GM12801 (cell line): ENCODE measurements at regions not wholly inside any gene's neighbourhood (a gene's known extent, or its start where the extent isn't known, plus 50 kb on each side); places are given as distances from the start of the nearest gene placed in this dataset.

Experiments used
- CTCF ChIP-seq: IDR thresholded peaks from one replicate; pipeline ENCODE4 v1.5.1; 2011; ENCODE audit warnings: control low read depth; ENCODE audit not compliant: insufficient read length; ENCODE audit errors: extremely low read depth

GRCh38 chr3:66744521-66744920, 243.7 kb upstream of the LRIG1 start:
- TF ChIP-seq CTCF = no peak

- no peak for TF ChIP-seq CTCF
These were observed 244.2 kb upstream of the LRIG1 start for GRCh38 chr3:66744986-66745385.

GRCh38 chr3:66747261-66747660, 246.4 kb upstream of the LRIG1 start:
- no peak for TF ChIP-seq CTCF

DNA sequence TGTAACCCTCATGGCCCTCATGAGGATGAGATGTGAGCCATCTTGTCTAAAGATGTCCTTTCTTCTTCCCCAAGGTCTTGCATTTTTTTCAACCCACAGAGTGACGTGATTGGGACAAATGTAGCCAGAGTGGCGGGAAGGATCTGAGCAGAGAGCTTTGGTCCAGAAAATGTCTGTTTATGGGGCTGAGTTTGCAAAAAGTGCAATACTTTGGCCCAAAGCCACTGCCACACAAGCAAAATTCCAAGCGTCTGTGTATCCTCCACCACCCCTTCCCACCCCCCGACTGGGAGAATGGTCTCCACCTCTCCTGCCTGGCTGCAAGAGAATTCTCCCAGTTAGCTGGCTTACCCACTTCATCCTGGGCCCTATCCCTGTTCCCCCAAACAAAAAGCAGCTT, 246.9 kb upstream of the LRIG1 start:
- no peak for TF ChIP-seq CTCF

- TF ChIP-seq CTCF = no peak
These were observed 247.5 kb upstream of the LRIG1 start for GRCh38 chr3:66748175-66748876.

DNA sequence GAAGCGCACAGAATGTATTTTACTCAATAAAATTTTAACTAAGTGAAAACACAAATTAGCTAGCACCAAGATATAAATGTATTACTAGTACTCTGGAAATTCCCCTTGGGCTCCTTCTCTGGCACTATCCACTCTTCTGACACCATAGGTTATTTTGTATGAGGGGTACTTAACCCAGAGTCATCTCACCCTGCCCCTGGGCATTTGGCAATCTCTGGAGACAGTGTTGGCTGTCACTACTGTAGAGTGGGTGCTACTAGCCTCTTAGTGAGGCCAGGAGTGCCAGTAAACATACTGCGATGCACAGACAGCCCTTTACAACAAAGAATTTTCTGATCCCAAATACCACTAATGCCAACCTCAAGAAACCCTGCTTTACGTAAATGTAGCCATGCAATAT, 246.3 kb upstream of the KBTBD8 start:
- no peak for TF ChIP-seq CTCF

GRCh38 chr3:66753670-66754069, 244.4 kb upstream of the KBTBD8 start:
- TF ChIP-seq CTCF = no peak

GRCh38 chr3:66754613-66755012, 243.5 kb upstream of the KBTBD8 start:
- no peak for TF ChIP-seq CTCF
